Neural progenitor cell (in vitro differentiated cells): ENCODE measurements at regions not wholly inside any gene's neighbourhood (a gene's known extent, or its start where the extent isn't known, plus 50 kb on each side); places are given as distances from the start of the nearest gene placed in this dataset.

Experiments
- DNase-seq: peaks from one replicate; pipeline ENCODE4 v3.0.0-alpha.2; 2016; ENCODE audit warnings: low spot score
- H2AFZ ChIP-seq: fragments of 200-600 bp; sonication (generic); replicated peaks from 2 replicates; pipeline ENCODE4 v1.6.1; 2016; ENCODE audit warnings: antibody characterized with exemption
- H3F3A ChIP-seq: fragments of 200-600 bp; sonication (generic); 2 replicates; pipeline ENCODE4 v1.6.1; 2016; ENCODE audit warnings: antibody characterized with exemption, low read depth
- H3K27ac ChIP-seq: fragments of 200-600 bp; sonication (generic); 2 replicates; pipeline ENCODE4 v1.5.1; 2016; ENCODE audit warnings: mild to moderate bottlenecking
- H3K27me3 ChIP-seq: fragments of 200-600 bp; sonication (generic); 2 replicates; pipeline ENCODE4 v1.6.1; 2016; ENCODE audit warnings: mild to moderate bottlenecking, moderate library complexity
- H3K36me3 ChIP-seq: fragments of 200-600 bp; sonication (generic); 2 replicates; pipeline ENCODE4 v1.5.1; 2016
- H3K4me1 ChIP-seq: fragments of 200-600 bp; sonication (generic); 2 replicates; pipeline ENCODE4 v1.6.1; 2016; ENCODE audit warnings: mixed run types
- H3K4me2 ChIP-seq: fragments of 200-600 bp; sonication (generic); 2 replicates; pipeline ENCODE4 v1.6.1; 2016
- H3K4me3 ChIP-seq: fragments of 200-600 bp; sonication (generic); 2 replicates; pipeline ENCODE4 v1.5.1; 2016
- H3K79me2 ChIP-seq: fragments of 200-600 bp; sonication (generic); 2 replicates; pipeline ENCODE4 v1.6.1; 2016; ENCODE audit warnings: low read depth
- H3K9ac ChIP-seq: fragments of 200-600 bp; sonication (generic); 2 replicates; pipeline ENCODE4 v1.6.1; 2016
- H3K9me3 ChIP-seq: fragments of 200-600 bp; sonication (generic); 2 replicates; pipeline ENCODE4 v1.5.1; 2016; ENCODE audit warnings: low read depth
- H4K20me1 ChIP-seq: fragments of 200-600 bp; sonication (generic); 2 replicates; pipeline ENCODE4 v1.6.1; 2016; ENCODE audit warnings: low read depth
- H3K27ac Mint-ChIP-seq: 3 replicates; pipeline ENCODE4 v1.8.0; 2021; ENCODE audit warnings: mixed read lengths
- H3K27me3 Mint-ChIP-seq: 2 replicates; pipeline ENCODE4 v1.8.0; 2022; ENCODE audit warnings: low read depth, mild to moderate bottlenecking, inconsistent platforms, moderate library complexity, mixed read lengths; ENCODE audit not compliant: insufficient read depth
- H3K36me3 Mint-ChIP-seq: 3 replicates; pipeline ENCODE4 v1.8.0; 2021; ENCODE audit warnings: mixed read lengths
- H3K4me1 Mint-ChIP-seq: 3 replicates; pipeline ENCODE4 v1.8.0; 2021; ENCODE audit warnings: mixed read lengths
- H3K4me3 Mint-ChIP-seq: 3 replicates; pipeline ENCODE4 v1.8.0; 2021; ENCODE audit warnings: mild to moderate bottlenecking, moderate library complexity, mixed read lengths
- H3K9me3 Mint-ChIP-seq: 3 replicates; pipeline ENCODE4 v1.8.0; 2020; ENCODE audit warnings: mixed read lengths
- CTCF ChIP-seq: fragments of 200-600 bp; sonication (generic); IDR thresholded peaks from 2 replicates; pipeline ENCODE4 v1.5.1; 2017; ENCODE audit warnings: antibody characterized with exemption, mild to moderate bottlenecking
- EZH2 ChIP-seq: fragments of 200-600 bp; sonication (generic); IDR thresholded peaks from 2 replicates; pipeline ENCODE4 v1.6.1; 2017; ENCODE audit warnings: antibody characterized with exemption, mild to moderate bottlenecking, moderate library complexity
- EZH2phosphoT487 ChIP-seq: fragments of 200-600 bp; sonication (generic); IDR thresholded peaks from 2 replicates; pipeline ENCODE4 v1.6.1; 2017; ENCODE audit warnings: antibody characterized with exemption

- Histone ChIP-seq H3K79me2 (no peaks in the 10 kb centered on the region), H3K4me3 (no peak overlapping the region)
- DNase-seq: no peak
Observed at GRCh38 chr6:163679753-163680152, 265.2 kb downstream of the QKI start.

GRCh38 chr6:163679012-163679660, 264.6 kb downstream of the QKI start:
- TF ChIP-seq EZH2 (no peak), CTCF (no peak), EZH2phosphoT487 (no peak)
- H4K20me1 ChIP-seq: no peaks in the 10 kb centered on the region
- no peak overlapping the region for H3K4me2 ChIP-seq
- Mint-ChIP-seq H3K9me3 (peaks cover 9% of the 10 kb centered on the region), H3K27me3 (peaks cover 4% of the 10 kb centered on the region), H3K4me1 (no peaks in the 10 kb centered on the region), H3K4me3 (no peak overlapping the region), H3K36me3 (no peaks in the 10 kb centered on the region), H3K27ac (no peak overlapping the region)
- H3K79me2 ChIP-seq: no peaks in the 10 kb centered on the region
- H3K27ac ChIP-seq: no peak overlapping the region
- H2AFZ ChIP-seq: no peak overlapping the region
- peaks cover 6% of the 10 kb centered on the region for H3K9me3 ChIP-seq
- H3K4me3 ChIP-seq: no peak overlapping the region
- no peaks in the 10 kb centered on the region for H3K27me3 ChIP-seq
- H3K36me3 ChIP-seq: peaks cover 3% of the 10 kb centered on the region
- no peaks in the 10 kb centered on the region for H3F3A ChIP-seq
- no peak overlapping the region for H3K9ac ChIP-seq
- no peak for DNase-seq
- H3K4me1 ChIP-seq: no peaks in the 10 kb centered on the region

More at GRCh38 chr6:163679753-163680152, 265.2 kb downstream of the QKI start:
- Mint-ChIP-seq H3K36me3 (no peaks in the 10 kb centered on the region), H3K27ac (no peak overlapping the region), H3K4me1 (no peaks in the 10 kb centered on the region), H3K27me3 (peaks cover 4% of the 10 kb centered on the region), H3K9me3 (peaks cover 9% of the 10 kb centered on the region), H3K4me3 (no peak overlapping the region)
- H3K36me3 ChIP-seq: peaks cover 3% of the 10 kb centered on the region
- H2AFZ ChIP-seq: no peak overlapping the region
- H3K9ac ChIP-seq: no peak overlapping the region
- peaks cover 6% of the 10 kb centered on the region for H3K9me3 ChIP-seq
- H3K4me1 ChIP-seq: no peaks in the 10 kb centered on the region
- no peaks in the 10 kb centered on the region for H3F3A ChIP-seq
- H3K27me3 ChIP-seq: no peaks in the 10 kb centered on the region
- H4K20me1 ChIP-seq: no peaks in the 10 kb centered on the region
- TF ChIP-seq EZH2phosphoT487: no peak
- TF ChIP-seq EZH2: no peak
- TF ChIP-seq CTCF: no peak
- no peak overlapping the region for H3K27ac ChIP-seq
- H3K4me2 ChIP-seq: no peak overlapping the region

- Mint-ChIP-seq H3K27ac (no peak overlapping the region), H3K36me3 (no peaks in the 10 kb centered on the region), H3K4me1 (no peaks in the 10 kb centered on the region), H3K9me3 (peaks cover 8% of the 10 kb centered on the region), H3K27me3 (peaks cover 2% of the 10 kb centered on the region), H3K4me3 (no peak overlapping the region)
- Histone ChIP-seq H3K27me3 (no peaks in the 10 kb centered on the region), H3K4me1 (peaks cover 2% of the 10 kb centered on the region), H4K20me1 (no peaks in the 10 kb centered on the region), H3K36me3 (no peaks in the 10 kb centered on the region), H3F3A (no peaks in the 10 kb centered on the region), H2AFZ (no peak overlapping the region), H3K9me3 (no peaks in the 10 kb centered on the region), H3K4me3 (no peak overlapping the region), H3K4me2 (no peak overlapping the region), H3K9ac (no peak overlapping the region), H3K79me2 (no peaks in the 10 kb centered on the region), H3K27ac (no peak overlapping the region)
- TF ChIP-seq CTCF: no peak
- no peak for TF ChIP-seq EZH2
- no peak for TF ChIP-seq EZH2phosphoT487
- DNase-seq: no peak
Observed at GRCh38 chr6:163675611-163676010, 261.1 kb downstream of the QKI start.
